SK-N-SH (cell line): ENCODE measurements at regions not wholly inside any gene's neighbourhood (a gene's known extent, or its start where the extent isn't known, plus 50 kb on each side); places are given as distances from the start of the nearest gene placed in this dataset.

ENCODE experiments used
- CTCF ChIA-PET: fragments of 300-600, 350-600 bp; formaldehyde crosslinking; extraction: SDS; loops from one replicate; lab custom pipeline; 2021; lab: Yijun Ruan, JAX
- POLR2A ChIA-PET: fragments of 350-600 bp; sonication (Branson Sonifier 250); formaldehyde crosslinking; extraction: SDS; loops from one replicate; lab custom pipeline; 2020; ENCODE audit warnings: antibody characterized with exemption, inconsistent platforms; lab: Yijun Ruan, JAX
- DNase-seq: peaks from one replicate; pipeline ENCODE4 v3.0.0; 2012
- H2AFZ ChIP-seq: fragments of 200-600 bp; sonication (generic); 2 replicates; pipeline ENCODE4 v1.8.1; 2016; ENCODE audit warnings: antibody characterized with exemption, mild to moderate bottlenecking, low read depth
- H3F3A ChIP-seq: fragments of 200-600 bp; sonication (generic); replicated peaks from 2 replicates; pipeline ENCODE3; 2016; ENCODE audit warnings: antibody characterized with exemption, mild to moderate bottlenecking; ENCODE audit not compliant: insufficient read depth
- H3K27ac ChIP-seq, 2 experiments: fragments of 200-500 bp in 1 of 2; fragments of 200-600 bp in 1 of 2; sonication (Bioruptor generic) in 1 of 2; sonication (generic), shearing (Covaris generic) in 1 of 2; 2 replicates each; pipeline versions ENCODE4 v1.5.1 to v1.6.1; 2014 to 2016; ENCODE audit warnings: low read depth in 2 of 2, inconsistent platforms in 1 of 2, low read length in 1 of 2, mild to moderate bottlenecking in 1 of 2, mixed read lengths in 1 of 2
- H3K27me3 ChIP-seq: fragments of 200-600 bp; sonication (generic), shearing (Covaris generic); 2 replicates; pipeline ENCODE4 v1.6.1; 2016; ENCODE audit warnings: mixed run types; ENCODE audit not compliant: insufficient read depth
- H3K36me3 ChIP-seq, 2 experiments: fragments of 200-500 bp in 1 of 2; fragments of 200-600 bp in 1 of 2; sonication (Bioruptor generic) in 1 of 2; sonication (generic) in 1 of 2; replicated peaks in 1 of 2; 2 replicates each; pipeline versions ENCODE3 to v1.5.1; 2014 to 2016; ENCODE audit warnings: low read length in 1 of 2, mild to moderate bottlenecking in 1 of 2; ENCODE audit not compliant: insufficient read depth in 2 of 2, control insufficient read depth in 1 of 2
- H3K4me1 ChIP-seq, 2 experiments: fragments of 200-500 bp in 1 of 2; fragments of 200-600 bp in 1 of 2; sonication (Bioruptor generic) in 1 of 2; sonication (generic), shearing (Covaris generic) in 1 of 2; 2 replicates each; pipeline versions ENCODE4 v1.5.1 to v1.6.1; 2014 to 2016; ENCODE audit warnings: low read depth in 1 of 2, low read length in 1 of 2, mixed run types in 1 of 2; ENCODE audit not compliant: insufficient read depth in 2 of 2, control insufficient read depth in 1 of 2
- H3K4me2 ChIP-seq: fragments of 200-600 bp; sonication (generic), shearing (Covaris generic); 2 replicates; pipeline ENCODE4 v1.6.1; 2017; ENCODE audit warnings: mixed run types
- H3K4me3 ChIP-seq, 2 experiments: fragments of 200-500 bp in 1 of 2; fragments of 200-600 bp in 1 of 2; sonication (Bioruptor generic) in 1 of 2; sonication (generic), shearing (Covaris generic) in 1 of 2; 2 replicates each; pipeline versions ENCODE4 v1.5.1 to v1.8.1; 2014 to 2016; ENCODE audit warnings: low read depth in 2 of 2, inconsistent platforms in 1 of 2, low read length in 1 of 2, mild to moderate bottlenecking in 1 of 2, mixed read lengths in 1 of 2, moderate library complexity in 1 of 2
- H3K79me2 ChIP-seq: fragments of 200-600 bp; sonication (generic); 2 replicates; pipeline ENCODE4 v1.8.1; 2017; ENCODE audit warnings: mild to moderate bottlenecking; ENCODE audit not compliant: insufficient read depth
- H3K9ac ChIP-seq: fragments of 200-600 bp; sonication (generic); 2 replicates; pipeline ENCODE4 v1.6.1; 2017; ENCODE audit warnings: mixed run types
- H3K9me2 ChIP-seq: fragments of 200-600 bp; sonication (generic); 2 replicates; pipeline ENCODE4 v1.6.1; 2017; ENCODE audit warnings: mixed run types
- H3K9me3 ChIP-seq: fragments of 200-600 bp; sonication (generic); 2 replicates; pipeline ENCODE4 v1.6.1; 2017; ENCODE audit warnings: mixed run types, mild to moderate bottlenecking, moderate library complexity
- H4K20me1 ChIP-seq: fragments of 200-600 bp; sonication (generic); 2 replicates; pipeline ENCODE4 v1.6.1; 2017; ENCODE audit warnings: mild to moderate bottlenecking, mixed run types; ENCODE audit not compliant: insufficient read depth
- CHD2 ChIP-seq: fragments of 150-350 bp; IDR thresholded peaks from 2 replicates; pipeline ENCODE4 v1.6.1; 2018; ENCODE audit warnings: low read length; ENCODE audit not compliant: partially characterized antibody
- ELF1 ChIP-seq: IDR thresholded peaks from 2 replicates; pipeline ENCODE4 v1.4.0; 2012
- EZH2phosphoT487 ChIP-seq: fragments of 200-600 bp; sonication (generic); IDR thresholded peaks from 2 replicates; pipeline ENCODE4 v1.6.1; 2017; ENCODE audit warnings: low read depth, mixed run types, mild to moderate bottlenecking, antibody characterized with exemption, moderate library complexity, borderline replicate concordance
- FOSL2 ChIP-seq: IDR thresholded peaks from 2 replicates; pipeline ENCODE4 v1.4.0; 2012; ENCODE audit warnings: low read depth, mild to moderate bottlenecking, moderate library complexity, borderline replicate concordance
- FOXM1 ChIP-seq: IDR thresholded peaks from 2 replicates; pipeline ENCODE4 v1.4.0; 2012; ENCODE audit warnings: low read depth, mild to moderate bottlenecking
- MXI1 ChIP-seq: IDR thresholded peaks from 2 replicates; pipeline ENCODE4 v1.6.1; 2012; ENCODE audit warnings: mild to moderate bottlenecking, low read depth, low read length, improper control_type of control experiment
- NRF1 ChIP-seq: IDR thresholded peaks from 2 replicates; pipeline ENCODE4 v1.6.1; 2012; ENCODE audit warnings: low read depth, mild to moderate bottlenecking, low read length
- POLR2AphosphoS5 ChIP-seq: IDR thresholded peaks from 2 replicates; pipeline ENCODE4 v1.6.1; 2012; ENCODE audit warnings: low read depth, low read length
- RAD21 ChIP-seq: IDR thresholded peaks from 2 replicates; pipeline ENCODE4 v1.6.1; 2012; ENCODE audit warnings: mild to moderate bottlenecking, low read length
- WGBS: methylation state at CpG from one replicate; pipeline ENCODE4 v1.1.6; 2017; ENCODE audit warnings: low lambda C conversion rate; 5-methylcytosine and 5-hydroxymethylcytosine counted together
- TF ChIP-seq, protein P1 (sequence below): IDR thresholded peaks from 2 replicates; pipeline ENCODE4; 2012
- TF ChIP-seq, protein P2 (sequence below): IDR thresholded peaks from 2 replicates; pipeline ENCODE4 v1.4.0; 2012; ENCODE audit warnings: low read depth, borderline replicate concordance
- TF ChIP-seq, protein P3 (sequence below): fragments of 150-350 bp; IDR thresholded peaks from 2 replicates; pipeline ENCODE4 v1.6.1; 2016; ENCODE audit warnings: mild to moderate bottlenecking, low read depth, low read length
- TF ChIP-seq, protein P4 (sequence below): IDR thresholded peaks from 2 replicates; pipeline ENCODE4 v1.6.1; 2012; ENCODE audit warnings: mild to moderate bottlenecking, low read depth, low read length, moderate library complexity
- TF ChIP-seq, protein P5 (sequence below): fragments of 200-600 bp; sonication (generic); IDR thresholded peaks from 2 replicates; pipeline ENCODE4 v1.6.1; 2017; ENCODE audit warnings: antibody characterized with exemption, mild to moderate bottlenecking, moderate library complexity

DNA sequence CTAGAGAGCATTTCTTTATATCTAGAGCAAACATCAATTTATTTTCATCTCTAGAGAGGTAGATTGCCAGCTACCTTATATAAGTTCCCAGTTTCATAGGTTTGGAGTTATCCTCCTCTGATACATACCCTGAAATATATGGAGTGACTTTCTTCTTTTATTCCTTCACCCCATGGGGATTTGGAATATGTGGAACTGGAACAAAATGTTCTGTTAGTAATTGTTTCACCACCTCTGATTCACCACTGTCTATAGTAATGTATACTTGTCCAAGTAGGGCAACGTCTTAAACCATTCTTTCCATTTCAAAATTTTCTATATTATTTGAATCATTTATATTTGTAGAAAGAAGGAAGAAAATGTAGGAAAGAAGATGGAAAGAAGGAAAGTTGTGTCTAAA is 511.2 kb upstream of the KCND2 start:
- Histone ChIP-seq H4K20me1 (no peaks in the 10 kb centered on the region), H3K4me2 (no peak overlapping the region), H3K9ac (no peak overlapping the region)
- TF ChIP-seq CHD2 (no peak), POLR2AphosphoS5 (no peak), NRF1 (no peak), FOXM1 (no peak), MXI1 (no peak), FOSL2 (no peak), RAD21 (no peak), ELF1 (no peak), EZH2phosphoT487 (no peak)
- TF ChIP-seq, protein P1, sequence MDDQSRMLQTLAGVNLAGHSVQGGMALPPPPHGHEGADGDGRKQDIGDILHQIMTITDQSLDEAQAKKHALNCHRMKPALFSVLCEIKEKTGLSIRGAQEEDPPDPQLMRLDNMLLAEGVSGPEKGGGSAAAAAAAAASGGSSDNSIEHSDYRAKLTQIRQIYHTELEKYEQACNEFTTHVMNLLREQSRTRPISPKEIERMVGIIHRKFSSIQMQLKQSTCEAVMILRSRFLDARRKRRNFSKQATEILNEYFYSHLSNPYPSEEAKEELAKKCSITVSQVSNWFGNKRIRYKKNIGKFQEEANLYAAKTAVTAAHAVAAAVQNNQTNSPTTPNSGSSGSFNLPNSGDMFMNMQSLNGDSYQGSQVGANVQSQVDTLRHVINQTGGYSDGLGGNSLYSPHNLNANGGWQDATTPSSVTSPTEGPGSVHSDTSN = no peak
- TF ChIP-seq, protein P2, sequence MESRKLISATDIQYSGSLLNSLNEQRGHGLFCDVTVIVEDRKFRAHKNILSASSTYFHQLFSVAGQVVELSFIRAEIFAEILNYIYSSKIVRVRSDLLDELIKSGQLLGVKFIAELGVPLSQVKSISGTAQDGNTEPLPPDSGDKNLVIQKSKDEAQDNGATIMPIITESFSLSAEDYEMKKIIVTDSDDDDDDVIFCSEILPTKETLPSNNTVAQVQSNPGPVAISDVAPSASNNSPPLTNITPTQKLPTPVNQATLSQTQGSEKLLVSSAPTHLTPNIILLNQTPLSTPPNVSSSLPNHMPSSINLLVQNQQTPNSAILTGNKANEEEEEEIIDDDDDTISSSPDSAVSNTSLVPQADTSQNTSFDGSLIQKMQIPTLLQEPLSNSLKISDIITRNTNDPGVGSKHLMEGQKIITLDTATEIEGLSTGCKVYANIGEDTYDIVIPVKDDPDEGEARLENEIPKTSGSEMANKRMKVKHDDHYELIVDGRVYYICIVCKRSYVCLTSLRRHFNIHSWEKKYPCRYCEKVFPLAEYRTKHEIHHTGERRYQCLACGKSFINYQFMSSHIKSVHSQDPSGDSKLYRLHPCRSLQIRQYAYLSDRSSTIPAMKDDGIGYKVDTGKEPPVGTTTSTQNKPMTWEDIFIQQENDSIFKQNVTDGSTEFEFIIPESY = no peak
- TF ChIP-seq, protein P3, sequence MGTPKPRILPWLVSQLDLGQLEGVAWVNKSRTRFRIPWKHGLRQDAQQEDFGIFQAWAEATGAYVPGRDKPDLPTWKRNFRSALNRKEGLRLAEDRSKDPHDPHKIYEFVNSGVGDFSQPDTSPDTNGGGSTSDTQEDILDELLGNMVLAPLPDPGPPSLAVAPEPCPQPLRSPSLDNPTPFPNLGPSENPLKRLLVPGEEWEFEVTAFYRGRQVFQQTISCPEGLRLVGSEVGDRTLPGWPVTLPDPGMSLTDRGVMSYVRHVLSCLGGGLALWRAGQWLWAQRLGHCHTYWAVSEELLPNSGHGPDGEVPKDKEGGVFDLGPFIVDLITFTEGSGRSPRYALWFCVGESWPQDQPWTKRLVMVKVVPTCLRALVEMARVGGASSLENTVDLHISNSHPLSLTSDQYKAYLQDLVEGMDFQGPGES = no peak
- TF ChIP-seq, protein P4, sequence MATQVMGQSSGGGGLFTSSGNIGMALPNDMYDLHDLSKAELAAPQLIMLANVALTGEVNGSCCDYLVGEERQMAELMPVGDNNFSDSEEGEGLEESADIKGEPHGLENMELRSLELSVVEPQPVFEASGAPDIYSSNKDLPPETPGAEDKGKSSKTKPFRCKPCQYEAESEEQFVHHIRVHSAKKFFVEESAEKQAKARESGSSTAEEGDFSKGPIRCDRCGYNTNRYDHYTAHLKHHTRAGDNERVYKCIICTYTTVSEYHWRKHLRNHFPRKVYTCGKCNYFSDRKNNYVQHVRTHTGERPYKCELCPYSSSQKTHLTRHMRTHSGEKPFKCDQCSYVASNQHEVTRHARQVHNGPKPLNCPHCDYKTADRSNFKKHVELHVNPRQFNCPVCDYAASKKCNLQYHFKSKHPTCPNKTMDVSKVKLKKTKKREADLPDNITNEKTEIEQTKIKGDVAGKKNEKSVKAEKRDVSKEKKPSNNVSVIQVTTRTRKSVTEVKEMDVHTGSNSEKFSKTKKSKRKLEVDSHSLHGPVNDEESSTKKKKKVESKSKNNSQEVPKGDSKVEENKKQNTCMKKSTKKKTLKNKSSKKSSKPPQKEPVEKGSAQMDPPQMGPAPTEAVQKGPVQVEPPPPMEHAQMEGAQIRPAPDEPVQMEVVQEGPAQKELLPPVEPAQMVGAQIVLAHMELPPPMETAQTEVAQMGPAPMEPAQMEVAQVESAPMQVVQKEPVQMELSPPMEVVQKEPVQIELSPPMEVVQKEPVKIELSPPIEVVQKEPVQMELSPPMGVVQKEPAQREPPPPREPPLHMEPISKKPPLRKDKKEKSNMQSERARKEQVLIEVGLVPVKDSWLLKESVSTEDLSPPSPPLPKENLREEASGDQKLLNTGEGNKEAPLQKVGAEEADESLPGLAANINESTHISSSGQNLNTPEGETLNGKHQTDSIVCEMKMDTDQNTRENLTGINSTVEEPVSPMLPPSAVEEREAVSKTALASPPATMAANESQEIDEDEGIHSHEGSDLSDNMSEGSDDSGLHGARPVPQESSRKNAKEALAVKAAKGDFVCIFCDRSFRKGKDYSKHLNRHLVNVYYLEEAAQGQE = no peak
- TF ChIP-seq, protein P5, sequence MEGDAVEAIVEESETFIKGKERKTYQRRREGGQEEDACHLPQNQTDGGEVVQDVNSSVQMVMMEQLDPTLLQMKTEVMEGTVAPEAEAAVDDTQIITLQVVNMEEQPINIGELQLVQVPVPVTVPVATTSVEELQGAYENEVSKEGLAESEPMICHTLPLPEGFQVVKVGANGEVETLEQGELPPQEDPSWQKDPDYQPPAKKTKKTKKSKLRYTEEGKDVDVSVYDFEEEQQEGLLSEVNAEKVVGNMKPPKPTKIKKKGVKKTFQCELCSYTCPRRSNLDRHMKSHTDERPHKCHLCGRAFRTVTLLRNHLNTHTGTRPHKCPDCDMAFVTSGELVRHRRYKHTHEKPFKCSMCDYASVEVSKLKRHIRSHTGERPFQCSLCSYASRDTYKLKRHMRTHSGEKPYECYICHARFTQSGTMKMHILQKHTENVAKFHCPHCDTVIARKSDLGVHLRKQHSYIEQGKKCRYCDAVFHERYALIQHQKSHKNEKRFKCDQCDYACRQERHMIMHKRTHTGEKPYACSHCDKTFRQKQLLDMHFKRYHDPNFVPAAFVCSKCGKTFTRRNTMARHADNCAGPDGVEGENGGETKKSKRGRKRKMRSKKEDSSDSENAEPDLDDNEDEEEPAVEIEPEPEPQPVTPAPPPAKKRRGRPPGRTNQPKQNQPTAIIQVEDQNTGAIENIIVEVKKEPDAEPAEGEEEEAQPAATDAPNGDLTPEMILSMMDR = no peak
- TF ChIP-seq, all 33 proteins: peak for 0
- Histone ChIP-seq H3F3A (no peaks in the 10 kb centered on the region), H3K4me1 (no peaks in the 10 kb centered on the region; a peak in 1 of 4 replicates), H3K27ac (no peak overlapping the region), H3K27me3 (no peaks in the 10 kb centered on the region), H3K79me2 (no peaks in the 10 kb centered on the region), H2AFZ (no peak overlapping the region), H3K9me2 (no peaks in the 10 kb centered on the region), H3K36me3 (no peaks in the 10 kb centered on the region), H3K4me3 (no peak overlapping the region), H3K9me3 (no peaks in the 10 kb centered on the region)
- ChIA-PET CTCF (no interaction called here), POLR2A (no interaction called here)
- WGBS = 11% methylated on average over 1 of the region's 1 CpG
- DNase-seq = no peak
